NB4 (cell line): ENCODE measurements at regions not wholly inside any gene's neighbourhood (a gene's known extent, or its start where the extent isn't known, plus 50 kb on each side); places are given as distances from the start of the nearest gene placed in this dataset.

ENCODE experiments used
- DNase-seq: peaks from one replicate; pipeline ENCODE4 v3.0.0; 2010; ENCODE audit warnings: low read depth
- H3K4me3 ChIP-seq: one replicate; pipeline ENCODE4 v1.5.1; 2011; ENCODE audit warnings: mild to moderate bottlenecking, low read depth, low read length, moderate library complexity
- CTCF ChIP-seq: IDR thresholded peaks from one replicate; pipeline ENCODE4 v1.5.1; 2012; ENCODE audit warnings: low read depth, low read length
- MAX ChIP-seq: IDR thresholded peaks from 2 replicates; pipeline ENCODE4 v1.6.1; 2011; ENCODE audit warnings: low read depth, low read length
- MYC ChIP-seq: IDR thresholded peaks from 2 replicates; pipeline ENCODE4 v1.6.1; 2011; ENCODE audit warnings: low read depth, low read length
- POLR2A ChIP-seq: IDR thresholded peaks from 2 replicates; pipeline ENCODE4 v1.6.1; 2011; ENCODE audit warnings: mild to moderate bottlenecking; ENCODE audit not compliant: insufficient read length; ENCODE audit errors: extremely low read depth

GRCh38 chr17:49915260-49915659, 53.7 kb upstream of the DLX4 start:
- TF ChIP-seq CTCF (no peak), POLR2A (no peak), MYC (no peak), MAX (no peak)

GRCh38 chr17:49915670-49916069, 53.3 kb upstream of the DLX4 start:
- TF ChIP-seq POLR2A = no peak
- no peak for TF ChIP-seq CTCF
- TF ChIP-seq MAX = no peak
- TF ChIP-seq MYC = no peak
- DNase-seq = no peak
- no peak overlapping the region for H3K4me3 ChIP-seq

More at GRCh38 chr17:49915260-49915659, 53.7 kb upstream of the DLX4 start:
- no peak overlapping the region for H3K4me3 ChIP-seq
- no peak for DNase-seq

GRCh38 chr17:49916854-49917515, 52.0 kb upstream of the DLX4 start:
- no peak overlapping the region for H3K4me3 ChIP-seq
- peak; percentile 57 for DNase-seq
- TF ChIP-seq MAX (no peak), MYC (no peak), CTCF (no peak), POLR2A (no peak)

GRCh38 chr17:49918591-49918990, 50.4 kb upstream of the DLX4 start:
- TF ChIP-seq MAX = no peak
- TF ChIP-seq POLR2A = no peak
- TF ChIP-seq CTCF = no peak
- TF ChIP-seq MYC = no peak
- DNase-seq = no peak
- H3K4me3 ChIP-seq = no peak overlapping the region
